ENCODE measurements at regions not wholly inside any gene's neighbourhood (a gene's known extent, or its start where the extent isn't known, plus 50 kb on each side); places are given as distances from the start of the nearest gene placed in this dataset.

GRCh38 chr12:115709540-115710011 lies 567.9 kb downstream of the MED13L start:
- H3K79me2 ChIP-seq (ENCODE audit: control insufficient read depth, insufficient read depth, low read length, poor library complexity), result no peaks in the 10 kb centered on the region
- H2AK5ac ChIP-seq (ENCODE audit: low read length), result no peak overlapping the region

DNA sequence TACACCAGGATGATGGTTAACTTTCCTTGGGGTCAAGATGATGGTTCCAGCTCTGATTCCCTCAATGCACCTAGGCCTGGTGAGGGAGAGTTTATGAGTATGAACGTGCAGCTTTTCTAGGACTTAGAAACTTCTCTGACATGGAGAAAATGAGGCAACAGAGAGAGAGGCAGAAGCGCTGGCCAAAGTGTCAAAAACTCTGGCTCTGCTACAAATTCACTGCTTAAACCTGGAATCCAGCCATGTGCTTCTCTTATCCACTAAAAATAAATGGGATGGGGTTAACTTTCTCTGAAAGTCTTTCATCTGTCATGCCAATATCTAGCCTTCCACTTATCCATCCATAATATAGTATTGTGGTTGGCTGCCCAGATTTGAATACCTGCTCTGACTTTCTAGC lies 568.7 kb downstream of the MED13L start:
- Histone ChIP-seq H4K12ac (ENCODE audit: low read depth, low read length) (no peak overlapping the region), H3K4ac (ENCODE audit: low read depth, low read length) (no peak overlapping the region), H2AK5ac (ENCODE audit: low read length) (no peak overlapping the region), H3K27ac (ENCODE audit: low read depth, low read length) (no peak overlapping the region), H2BK120ac (ENCODE audit: insufficient read depth, low read length, poor library complexity) (no peak overlapping the region), H3K27me3 (ENCODE audit: insufficient read depth, low read length) (peaks cover 3% of the 10 kb centered on the region), H2AFZ (ENCODE audit: insufficient read depth, low read length, poor library complexity) (no peak overlapping the region), H3K18ac (ENCODE audit: low read length) (no peak overlapping the region), H2BK12ac (ENCODE audit: low read length) (no peak overlapping the region), H4K8ac (ENCODE audit: low read depth, low read length) (no peak overlapping the region), H2BK5ac (ENCODE audit: low read depth, low read length, poor library complexity) (no peak overlapping the region), H3K4me2 (ENCODE audit: low read length) (no peak overlapping the region), H3K36me3 (ENCODE audit: control insufficient read depth in 1 of 2, insufficient read depth in 2 of 2, low read length in 2 of 2) (no peaks in the 10 kb centered on the region), H3K79me1 (ENCODE audit: low read length) (no peaks in the 10 kb centered on the region), H3K9ac (ENCODE audit: low read length) (no peak overlapping the region), H3K79me2 (ENCODE audit: control insufficient read depth, insufficient read depth, low read length, poor library complexity) (no peaks in the 10 kb centered on the region), H3K9me3 (ENCODE audit: insufficient read depth, low read depth, low read length) (no peaks in the 10 kb centered on the region), H3K4me1 (ENCODE audit: control insufficient read depth in 1 of 2, insufficient read depth in 2 of 2, low read length in 2 of 2) (no peaks in the 10 kb centered on the region), H4K91ac (ENCODE audit: low read depth, low read length) (no peak overlapping the region), H3K23ac (ENCODE audit: low read length) (no peak overlapping the region), H3K4me3 (ENCODE audit: low read depth, low read length) (no peak overlapping the region), H3K14ac (ENCODE audit: low read length) (no peak overlapping the region)
- WGBS (ENCODE audit: extremely low coverage, insufficient coverage, insufficient read length), result no CpG with 5 or more reads among the region's 2 CpGs
- no peak for DNase-seq

More at GRCh38 chr12:115709540-115710011, 567.9 kb downstream of the MED13L start:
- Histone ChIP-seq H2AFZ (ENCODE audit: insufficient read depth, low read length, poor library complexity) (no peak overlapping the region), H3K18ac (ENCODE audit: low read length) (no peak overlapping the region), H2BK5ac (ENCODE audit: low read depth, low read length, poor library complexity) (no peak overlapping the region), H3K27ac (ENCODE audit: low read depth, low read length) (no peak overlapping the region), H3K27me3 (ENCODE audit: insufficient read depth, low read length) (peaks cover 3% of the 10 kb centered on the region), H3K14ac (ENCODE audit: low read length) (no peak overlapping the region), H2BK120ac (ENCODE audit: insufficient read depth, low read length, poor library complexity) (no peak overlapping the region), H3K23ac (ENCODE audit: low read length) (no peak overlapping the region), H4K12ac (ENCODE audit: low read depth, low read length) (no peak overlapping the region), H4K91ac (ENCODE audit: low read depth, low read length) (no peak overlapping the region), H3K9ac (ENCODE audit: low read length) (no peak overlapping the region), H3K9me3 (ENCODE audit: insufficient read depth, low read depth, low read length) (no peaks in the 10 kb centered on the region), H3K4ac (ENCODE audit: low read depth, low read length) (no peak overlapping the region), H3K4me1 (ENCODE audit: control insufficient read depth in 1 of 2, insufficient read depth in 2 of 2, low read length in 2 of 2) (no peaks in the 10 kb centered on the region), H3K79me1 (ENCODE audit: low read length) (no peaks in the 10 kb centered on the region), H4K8ac (ENCODE audit: low read depth, low read length) (no peak overlapping the region), H2BK12ac (ENCODE audit: low read length) (no peak overlapping the region), H3K4me2 (ENCODE audit: low read length) (no peak overlapping the region), H3K4me3 (ENCODE audit: low read depth, low read length) (no peak overlapping the region), H3K36me3 (ENCODE audit: control insufficient read depth in 1 of 2, insufficient read depth in 2 of 2, low read length in 2 of 2) (no peaks in the 10 kb centered on the region)
- no CpG with 5 or more reads among the region's 10 CpGs for WGBS (ENCODE audit: extremely low coverage, insufficient coverage, insufficient read length)
- DNase-seq, result no peak

DNA sequence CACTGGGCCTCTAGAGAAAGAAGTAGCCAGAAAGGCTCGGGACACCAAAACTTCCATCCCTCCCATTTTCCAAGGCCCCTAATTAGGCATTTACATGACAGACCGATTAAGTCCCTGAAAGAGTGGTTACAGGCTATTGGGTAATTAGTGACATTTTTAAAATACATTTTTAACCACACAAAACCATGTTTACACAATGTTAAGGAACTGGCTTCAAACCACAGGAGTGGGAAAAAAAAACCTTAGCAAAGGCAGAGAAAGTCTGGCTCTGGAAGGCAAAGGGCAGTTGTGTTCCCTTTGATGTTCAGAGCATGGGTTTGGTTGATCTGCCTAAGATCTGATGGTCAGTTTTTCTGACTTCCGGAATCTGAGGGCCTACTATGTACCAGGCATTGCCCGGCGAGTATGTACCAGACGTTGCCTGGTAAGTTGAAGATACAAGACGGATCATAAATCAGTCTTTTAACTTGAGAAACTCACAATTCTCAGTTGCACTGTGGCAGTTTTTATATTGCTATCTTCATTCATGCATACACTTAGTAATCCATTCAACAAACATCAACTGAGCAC lies 576.5 kb downstream of the MED13L start:
- Histone ChIP-seq H3K23ac (ENCODE audit: low read length) (no peak overlapping the region), H3K9me3 (ENCODE audit: insufficient read depth, low read depth, low read length) (no peaks in the 10 kb centered on the region), H3K79me2 (ENCODE audit: control insufficient read depth, insufficient read depth, low read length, poor library complexity) (no peaks in the 10 kb centered on the region), H3K18ac (ENCODE audit: low read length) (no peak overlapping the region), H3K4me1 (ENCODE audit: control insufficient read depth in 1 of 2, insufficient read depth in 2 of 2, low read length in 2 of 2) (no peaks in the 10 kb centered on the region), H2BK120ac (ENCODE audit: insufficient read depth, low read length, poor library complexity) (no peak overlapping the region), H3K4ac (ENCODE audit: low read depth, low read length) (no peak overlapping the region), H4K8ac (ENCODE audit: low read depth, low read length) (no peak overlapping the region), H3K36me3 (ENCODE audit: control insufficient read depth in 1 of 2, insufficient read depth in 2 of 2, low read length in 2 of 2) (no peaks in the 10 kb centered on the region), H3K9ac (ENCODE audit: low read length) (no peak overlapping the region), H3K4me2 (ENCODE audit: low read length) (no peak overlapping the region), H3K4me3 (ENCODE audit: low read depth, low read length) (no peak overlapping the region), H4K12ac (ENCODE audit: low read depth, low read length) (no peak overlapping the region), H3K27ac (ENCODE audit: low read depth, low read length) (no peak overlapping the region), H4K91ac (ENCODE audit: low read depth, low read length) (no peak overlapping the region), H2AFZ (ENCODE audit: insufficient read depth, low read length, poor library complexity) (no peak overlapping the region), H2AK5ac (ENCODE audit: low read length) (no peak overlapping the region), H2BK5ac (ENCODE audit: low read depth, low read length, poor library complexity) (no peak overlapping the region), H3K79me1 (ENCODE audit: low read length) (no peaks in the 10 kb centered on the region), H3K14ac (ENCODE audit: low read length) (no peak overlapping the region), H2BK12ac (ENCODE audit: low read length) (no peak overlapping the region), H3K27me3 (ENCODE audit: insufficient read depth, low read length) (no peaks in the 10 kb centered on the region)
- DNase-seq, result no peak
- no CpG with 5 or more reads among the region's 7 CpGs for WGBS (ENCODE audit: extremely low coverage, insufficient coverage, insufficient read length)

GRCh38 chr12:115700081-115700480 lies 577.4 kb downstream of the MED13L start:
- WGBS (ENCODE audit: extremely low coverage, insufficient coverage, insufficient read length), result no CpG with 5 or more reads among the region's 2 CpGs

More at GRCh38 chr12:115700081-115700480, 577.4 kb downstream of the MED13L start:
- Histone ChIP-seq H3K4ac (ENCODE audit: low read depth, low read length) (no peak overlapping the region), H3K18ac (ENCODE audit: low read length) (no peak overlapping the region), H2AK5ac (ENCODE audit: low read length) (no peak overlapping the region), H2BK120ac (ENCODE audit: insufficient read depth, low read length, poor library complexity) (no peak overlapping the region), H3K14ac (ENCODE audit: low read length) (no peak overlapping the region), H3K4me2 (ENCODE audit: low read length) (no peak overlapping the region), H4K12ac (ENCODE audit: low read depth, low read length) (no peak overlapping the region), H3K36me3 (ENCODE audit: control insufficient read depth in 1 of 2, insufficient read depth in 2 of 2, low read length in 2 of 2) (no peaks in the 10 kb centered on the region), H3K79me1 (ENCODE audit: low read length) (no peaks in the 10 kb centered on the region), H3K9ac (ENCODE audit: low read length) (no peak overlapping the region), H3K23ac (ENCODE audit: low read length) (no peak overlapping the region), H3K79me2 (ENCODE audit: control insufficient read depth, insufficient read depth, low read length, poor library complexity) (no peaks in the 10 kb centered on the region), H2BK12ac (ENCODE audit: low read length) (no peak overlapping the region), H2AFZ (ENCODE audit: insufficient read depth, low read length, poor library complexity) (no peak overlapping the region), H3K4me3 (ENCODE audit: low read depth, low read length) (no peak overlapping the region), H4K8ac (ENCODE audit: low read depth, low read length) (no peak overlapping the region), H3K27me3 (ENCODE audit: insufficient read depth, low read length) (no peaks in the 10 kb centered on the region), H4K91ac (ENCODE audit: low read depth, low read length) (no peak overlapping the region), H3K4me1 (ENCODE audit: control insufficient read depth in 1 of 2, insufficient read depth in 2 of 2, low read length in 2 of 2) (no peaks in the 10 kb centered on the region), H2BK5ac (ENCODE audit: low read depth, low read length, poor library complexity) (no peak overlapping the region), H3K27ac (ENCODE audit: low read depth, low read length) (no peak overlapping the region), H3K9me3 (ENCODE audit: insufficient read depth, low read depth, low read length) (no peaks in the 10 kb centered on the region)
- DNase-seq, result no peak

Measured in trophoblast cell (in vitro differentiated cells and primary cell).